HFFc6 (cell line): ENCODE measurements at regions not wholly inside any gene's neighbourhood (a gene's known extent, or its start where the extent isn't known, plus 50 kb on each side); places are given as distances from the start of the nearest gene placed in this dataset.

Experiments used
- DNase-seq: peaks from one replicate; pipeline ENCODE4 v3.0.0-alpha.2; 2018
- H3K27ac Mint-ChIP-seq: 2 replicates; pipeline ENCODE4 v1.8.0; 2020; ENCODE audit warnings: mild to moderate bottlenecking, mixed read lengths
- H3K27me3 Mint-ChIP-seq: 2 replicates; pipeline ENCODE4 v1.8.0; 2021; ENCODE audit warnings: mild to moderate bottlenecking, moderate library complexity, mixed read lengths; ENCODE audit not compliant: insufficient read depth
- H3K36me3 Mint-ChIP-seq: 2 replicates; pipeline ENCODE4 v1.8.0; 2021; ENCODE audit warnings: low read depth, mixed read lengths
- H3K4me1 Mint-ChIP-seq: 2 replicates; pipeline ENCODE4 v1.8.0; 2020; ENCODE audit warnings: low read depth, mixed read lengths
- H3K4me3 Mint-ChIP-seq: 2 replicates; pipeline ENCODE4 v1.8.0; 2020; ENCODE audit warnings: mild to moderate bottlenecking, moderate library complexity, mixed read lengths
- H3K9me3 Mint-ChIP-seq: 2 replicates; pipeline ENCODE4 v1.8.0; 2020; ENCODE audit warnings: mild to moderate bottlenecking, mixed read lengths
- TF ChIP-seq, protein P1 (sequence below): fragments of 200-600 bp; sonication (generic); IDR thresholded peaks from 2 replicates; pipeline ENCODE4 v1.5.0; 2021; ENCODE audit warnings: antibody characterized with exemption, mild to moderate bottlenecking

GRCh38 chr15:97052513-97052912 lies 722.0 kb downstream of the NR2F2 start:
- Mint-ChIP-seq H3K27me3 (no peaks in the 10 kb centered on the region), H3K4me3 (no peak overlapping the region), H3K27ac (no peak overlapping the region), H3K4me1 (no peaks in the 10 kb centered on the region), H3K36me3 (no peaks in the 10 kb centered on the region), H3K9me3 (peaks cover 33% of the 10 kb centered on the region)
- DNase-seq: no peak
- TF ChIP-seq, protein P1, sequence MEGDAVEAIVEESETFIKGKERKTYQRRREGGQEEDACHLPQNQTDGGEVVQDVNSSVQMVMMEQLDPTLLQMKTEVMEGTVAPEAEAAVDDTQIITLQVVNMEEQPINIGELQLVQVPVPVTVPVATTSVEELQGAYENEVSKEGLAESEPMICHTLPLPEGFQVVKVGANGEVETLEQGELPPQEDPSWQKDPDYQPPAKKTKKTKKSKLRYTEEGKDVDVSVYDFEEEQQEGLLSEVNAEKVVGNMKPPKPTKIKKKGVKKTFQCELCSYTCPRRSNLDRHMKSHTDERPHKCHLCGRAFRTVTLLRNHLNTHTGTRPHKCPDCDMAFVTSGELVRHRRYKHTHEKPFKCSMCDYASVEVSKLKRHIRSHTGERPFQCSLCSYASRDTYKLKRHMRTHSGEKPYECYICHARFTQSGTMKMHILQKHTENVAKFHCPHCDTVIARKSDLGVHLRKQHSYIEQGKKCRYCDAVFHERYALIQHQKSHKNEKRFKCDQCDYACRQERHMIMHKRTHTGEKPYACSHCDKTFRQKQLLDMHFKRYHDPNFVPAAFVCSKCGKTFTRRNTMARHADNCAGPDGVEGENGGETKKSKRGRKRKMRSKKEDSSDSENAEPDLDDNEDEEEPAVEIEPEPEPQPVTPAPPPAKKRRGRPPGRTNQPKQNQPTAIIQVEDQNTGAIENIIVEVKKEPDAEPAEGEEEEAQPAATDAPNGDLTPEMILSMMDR: no peak

GRCh38 chr15:97053635-97054034 lies 723.1 kb downstream of the NR2F2 start:
- Mint-ChIP-seq H3K27me3 (no peaks in the 10 kb centered on the region), H3K9me3 (peaks cover 30% of the 10 kb centered on the region), H3K4me3 (no peak overlapping the region), H3K36me3 (no peaks in the 10 kb centered on the region), H3K27ac (no peak overlapping the region), H3K4me1 (no peaks in the 10 kb centered on the region)
- no peak for DNase-seq
- TF ChIP-seq, protein P1: no peak

DNA sequence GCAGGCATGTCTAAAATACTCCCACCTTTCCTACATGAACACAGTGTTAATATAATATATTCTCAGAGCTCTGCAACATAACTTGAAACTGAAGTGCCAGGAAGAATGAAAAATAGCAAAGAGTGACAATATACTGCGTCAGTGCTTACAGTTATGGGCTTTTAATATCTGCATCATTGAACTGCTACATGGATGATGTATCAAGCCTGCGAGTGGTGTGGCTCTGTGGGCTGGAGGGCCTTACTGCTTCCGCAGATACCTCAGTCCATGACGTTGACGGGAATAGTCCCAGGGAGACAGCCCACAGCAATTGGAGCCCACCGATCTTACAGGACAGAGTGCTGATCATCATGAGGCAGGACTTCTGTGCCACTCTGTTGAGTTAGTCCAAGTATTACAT lies 727.0 kb downstream of the NR2F2 start:
- Mint-ChIP-seq H3K36me3 (no peaks in the 10 kb centered on the region), H3K9me3 (peaks cover 27% of the 10 kb centered on the region)
- no peak for DNase-seq

DNA sequence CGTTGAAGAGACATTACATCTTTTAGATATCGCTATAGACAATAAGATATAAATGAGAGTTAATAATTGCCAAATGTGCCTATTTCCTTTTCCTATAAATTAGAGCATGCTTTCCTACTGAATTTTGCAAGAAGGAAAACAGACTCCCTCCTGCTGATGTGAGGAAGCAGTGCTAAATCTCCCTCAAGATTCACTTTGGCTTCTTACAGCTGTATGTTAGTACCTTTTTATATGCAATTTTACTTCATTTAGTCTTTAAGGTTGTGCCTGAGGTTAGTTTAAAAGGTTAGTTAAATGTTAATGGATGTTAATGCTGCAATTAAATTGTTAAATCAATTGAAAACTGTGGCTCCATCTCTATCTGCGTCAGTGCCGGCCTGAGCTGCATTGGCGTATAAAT lies 728.8 kb downstream of the NR2F2 start:
- no peaks in the 10 kb centered on the region for H3K4me1 Mint-ChIP-seq
- H3K9me3 Mint-ChIP-seq: peaks cover 38% of the 10 kb centered on the region
- no peaks in the 10 kb centered on the region for H3K27me3 Mint-ChIP-seq
- H3K4me3 Mint-ChIP-seq: no peak overlapping the region
- H3K27ac Mint-ChIP-seq: no peak overlapping the region
- TF ChIP-seq, protein P1: no peak
- no peaks in the 10 kb centered on the region for H3K36me3 Mint-ChIP-seq
- DNase-seq: no peak

More for the DNA sequence above, 727.0 kb downstream of the NR2F2 start:
- Mint-ChIP-seq H3K27me3 (no peaks in the 10 kb centered on the region), H3K27ac (no peak overlapping the region), H3K4me1 (no peaks in the 10 kb centered on the region), H3K4me3 (no peak overlapping the region)
- TF ChIP-seq, protein P1: no peak

- Mint-ChIP-seq H3K4me3 (no peak overlapping the region), H3K36me3 (peaks cover 4% of the 10 kb centered on the region; the same call in 1 of the 2 replicates), H3K27ac (no peak overlapping the region), H3K9me3 (peaks cover 39% of the 10 kb centered on the region), H3K4me1 (no peaks in the 10 kb centered on the region), H3K27me3 (no peaks in the 10 kb centered on the region; the same call in 1 of the 2 replicates)
- TF ChIP-seq, protein P1: no peak
- DNase-seq: no peak
Observed at GRCh38 chr15:97061392-97061791, 730.9 kb downstream of the NR2F2 start.

- Mint-ChIP-seq H3K36me3 (no peaks in the 10 kb centered on the region), H3K4me3 (no peak overlapping the region), H3K9me3 (peaks cover 40% of the 10 kb centered on the region), H3K4me1 (no peaks in the 10 kb centered on the region), H3K27ac (no peak overlapping the region), H3K27me3 (no peaks in the 10 kb centered on the region)
- no peak for DNase-seq
- TF ChIP-seq, protein P1: no peak
Observed at GRCh38 chr15:97071668-97072067, 741.2 kb downstream of the NR2F2 start.
